GM18508 (cell line): ENCODE measurements at regions not wholly inside any gene's neighbourhood (a gene's known extent, or its start where the extent isn't known, plus 50 kb on each side); places are given as distances from the start of the nearest gene placed in this dataset.

ENCODE experiments used
- ATAC-seq: cut with Tn5 transposase; IDR thresholded peaks from one replicate; pipeline ENCODE4 v1.9.1; 2021; ENCODE audit warnings: moderate number of reproducible peaks; ENCODE audit not compliant: insufficient read depth, unreplicated experiment

GRCh38 chr1:235925016-235925415, 58.3 kb upstream of the LYST start:
- no peak for ATAC-seq

- no peak for ATAC-seq
Measured at GRCh38 chr1:235923466-235924021, 56.8 kb upstream of the LYST start.

GRCh38 chr1:235920596-235921375, 54.1 kb upstream of the LYST start:
- no peak for ATAC-seq

DNA sequence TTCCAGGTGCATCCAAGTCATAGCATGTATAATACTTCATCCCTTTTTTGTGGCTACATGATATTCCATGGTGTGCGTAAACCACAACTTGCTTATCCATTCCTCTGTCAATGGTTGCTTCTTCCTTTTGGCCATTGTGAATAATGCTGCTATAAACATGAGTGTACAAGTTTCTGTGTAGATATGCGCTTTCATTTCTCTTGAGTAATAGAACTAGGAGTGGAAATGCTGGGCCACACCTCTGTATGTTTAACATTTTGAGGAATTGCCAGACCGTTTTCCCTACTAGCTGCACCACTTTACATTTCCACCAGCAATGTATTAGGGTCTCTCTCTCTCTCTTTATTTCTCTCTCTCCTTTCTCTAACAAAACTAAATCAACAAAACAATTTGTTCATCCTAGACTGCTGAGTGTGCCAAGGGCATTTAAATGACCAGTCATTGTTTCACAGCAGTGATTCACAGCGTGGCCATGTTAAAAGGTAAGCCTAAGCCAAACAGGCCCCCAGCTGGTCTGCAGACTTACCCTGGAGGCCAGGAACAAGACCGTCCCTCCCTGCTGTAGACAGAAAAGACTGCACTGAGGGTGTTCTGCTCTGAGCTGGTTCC, 53.2 kb upstream of the LYST start:
- ATAC-seq = no peak

GRCh38 chr1:235919127-235919832, 52.6 kb upstream of the LYST start:
- no peak for ATAC-seq

DNA sequence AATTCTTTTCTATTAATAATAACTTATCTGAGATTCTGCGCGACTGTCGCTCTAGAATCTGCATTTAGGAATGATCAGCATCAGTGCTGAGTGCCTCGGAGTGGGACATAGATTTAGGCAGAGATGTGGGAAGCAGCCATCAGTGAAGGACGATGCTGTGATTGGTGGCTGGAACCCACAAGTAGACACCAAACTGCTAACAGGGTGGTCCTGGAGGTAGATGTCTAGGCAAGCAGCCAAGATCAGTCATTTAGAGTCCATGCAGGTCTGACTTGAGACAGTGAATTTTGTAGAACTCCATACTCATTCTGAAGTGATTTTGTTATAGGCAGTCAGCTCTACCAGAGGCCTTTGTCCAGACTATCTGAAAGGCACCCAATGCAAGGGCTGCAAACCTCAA, 51.8 kb upstream of the LYST start:
- ATAC-seq = no peak

DNA sequence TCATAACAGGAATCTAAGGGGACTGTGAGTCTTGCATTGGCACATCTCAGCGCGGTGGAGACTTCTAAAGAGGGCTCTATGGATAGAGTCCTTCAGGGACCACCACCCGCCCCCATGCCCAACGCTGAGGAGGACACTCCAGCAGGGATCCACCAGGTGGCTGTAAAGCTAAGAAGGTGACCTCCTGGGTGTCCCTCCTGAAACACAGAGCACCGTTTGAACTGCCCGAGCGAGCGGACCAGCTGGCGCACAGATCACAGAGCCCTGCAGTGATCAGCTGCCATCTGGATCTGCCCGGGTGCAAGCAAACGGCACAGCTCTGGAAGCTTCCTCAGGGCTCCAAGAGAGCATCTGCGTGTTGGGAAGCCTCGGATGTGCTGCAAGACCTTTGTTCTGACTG, 51.3 kb upstream of the LYST start:
- no peak for ATAC-seq

- peak; percentile 70 for ATAC-seq
Measured at GRCh38 chr1:235917267-235917811, 50.6 kb upstream of the LYST start.
